ENCODE measurements at regions not wholly inside any gene's neighbourhood (a gene's known extent, or its start where the extent isn't known, plus 50 kb on each side); places are given as distances from the start of the nearest gene placed in this dataset.

- Histone ChIP-seq H3K27me3 (ENCODE audit: control insufficient read depth, insufficient read depth, low read length) (no peaks in the 10 kb centered on the region), H3K36me3 (ENCODE audit: control insufficient read depth, insufficient read depth, low read length) (no peaks in the 10 kb centered on the region), H3K9me3 (ENCODE audit: control insufficient read depth, insufficient read depth, low read length) (no peaks in the 10 kb centered on the region; the same call in 1 of the 2 replicates), H3K4me3 (ENCODE audit: low read length) (no peak overlapping the region), H3K27ac (ENCODE audit: low read length) (no peak overlapping the region), H3K4me1 (ENCODE audit: control insufficient read depth, insufficient read depth, low read length) (no peaks in the 10 kb centered on the region)
- no CpG with 5 or more reads among the region's 13 CpGs for WGBS (ENCODE audit: insufficient coverage, insufficient read length)
- DNase-seq (ENCODE audit: low read depth, low spot score): no peak
Observed at GRCh38 chr13:111925146-111925875, 141.6 kb upstream of the SOX1 start.

GRCh38 chr13:111926501-111927180 is 140.3 kb upstream of the SOX1 start:
- WGBS (ENCODE audit: insufficient coverage, insufficient read length): no CpG with 5 or more reads among the region's 15 CpGs
- no peaks in the 10 kb centered on the region for H3K27me3 ChIP-seq (ENCODE audit: control insufficient read depth, insufficient read depth, low read length)
- H3K27ac ChIP-seq (ENCODE audit: low read length): no peak overlapping the region

GRCh38 chr13:111927181-111927540 is 139.8 kb upstream of the SOX1 start:
- no peak for DNase-seq (ENCODE audit: low read depth, low spot score)
- no CpG with 5 or more reads among the region's 12 CpGs for WGBS (ENCODE audit: insufficient coverage, insufficient read length)
- no peak overlapping the region for H3K4me3 ChIP-seq (ENCODE audit: low read length)
- no peaks in the 10 kb centered on the region for H3K36me3 ChIP-seq (ENCODE audit: control insufficient read depth, insufficient read depth, low read length)
- no peaks in the 10 kb centered on the region; the same call in 1 of the 2 replicates for H3K9me3 ChIP-seq (ENCODE audit: control insufficient read depth, insufficient read depth, low read length)
- no peak overlapping the region for H3K27ac ChIP-seq (ENCODE audit: low read length)
- H3K4me1 ChIP-seq (ENCODE audit: control insufficient read depth, insufficient read depth, low read length): no peaks in the 10 kb centered on the region
- no peaks in the 10 kb centered on the region for H3K27me3 ChIP-seq (ENCODE audit: control insufficient read depth, insufficient read depth, low read length)

More at GRCh38 chr13:111926501-111927180, 140.3 kb upstream of the SOX1 start:
- Histone ChIP-seq H3K4me1 (ENCODE audit: control insufficient read depth, insufficient read depth, low read length) (no peaks in the 10 kb centered on the region), H3K4me3 (ENCODE audit: low read length) (no peak overlapping the region), H3K9me3 (ENCODE audit: control insufficient read depth, insufficient read depth, low read length) (no peaks in the 10 kb centered on the region; the same call in 1 of the 2 replicates), H3K36me3 (ENCODE audit: control insufficient read depth, insufficient read depth, low read length) (no peaks in the 10 kb centered on the region)
- no peak for DNase-seq (ENCODE audit: low read depth, low spot score)

- no peak overlapping the region for H3K4me3 ChIP-seq (ENCODE audit: low read length)
- H3K9me3 ChIP-seq (ENCODE audit: control insufficient read depth, insufficient read depth, low read length): no peaks in the 10 kb centered on the region; the same call in 1 of the 2 replicates
- H3K36me3 ChIP-seq (ENCODE audit: control insufficient read depth, insufficient read depth, low read length): no peaks in the 10 kb centered on the region
- H3K4me1 ChIP-seq (ENCODE audit: control insufficient read depth, insufficient read depth, low read length): no peaks in the 10 kb centered on the region
- DNase-seq (ENCODE audit: low read depth, low spot score): no peak
- H3K27me3 ChIP-seq (ENCODE audit: control insufficient read depth, insufficient read depth, low read length): no peaks in the 10 kb centered on the region
- H3K27ac ChIP-seq (ENCODE audit: low read length): no peak overlapping the region
- no CpG with 5 or more reads among the region's 8 CpGs for WGBS (ENCODE audit: insufficient coverage, insufficient read length)
Observed at GRCh38 chr13:111929036-111929616, 137.8 kb upstream of the SOX1 start.

GRCh38 chr13:111936267-111936925 is 130.6 kb upstream of the SOX1 start:
- Histone ChIP-seq H3K9me3 (ENCODE audit: control insufficient read depth, insufficient read depth, low read length) (no peaks in the 10 kb centered on the region), H3K36me3 (ENCODE audit: control insufficient read depth, insufficient read depth, low read length) (no peaks in the 10 kb centered on the region), H3K4me1 (ENCODE audit: control insufficient read depth, insufficient read depth, low read length) (no peaks in the 10 kb centered on the region), H3K4me3 (ENCODE audit: low read length) (no peak overlapping the region), H3K27me3 (ENCODE audit: control insufficient read depth, insufficient read depth, low read length) (no peaks in the 10 kb centered on the region), H3K27ac (ENCODE audit: low read length) (no peak overlapping the region)
- DNase-seq (ENCODE audit: low read depth, low spot score): no peak
- WGBS (ENCODE audit: insufficient coverage, insufficient read length): no CpG with 5 or more reads among the region's 3 CpGs

GRCh38 chr13:111937777-111938311 is 129.1 kb upstream of the SOX1 start:
- no peak overlapping the region for H3K4me3 ChIP-seq (ENCODE audit: low read length)
- no peaks in the 10 kb centered on the region for H3K9me3 ChIP-seq (ENCODE audit: control insufficient read depth, insufficient read depth, low read length)
- no CpG with 5 or more reads among the region's 9 CpGs for WGBS (ENCODE audit: insufficient coverage, insufficient read length)
- no peaks in the 10 kb centered on the region for H3K4me1 ChIP-seq (ENCODE audit: control insufficient read depth, insufficient read depth, low read length)
- DNase-seq (ENCODE audit: low read depth, low spot score): no peak
- no peaks in the 10 kb centered on the region for H3K36me3 ChIP-seq (ENCODE audit: control insufficient read depth, insufficient read depth, low read length)
- H3K27me3 ChIP-seq (ENCODE audit: control insufficient read depth, insufficient read depth, low read length): no peaks in the 10 kb centered on the region
- H3K27ac ChIP-seq (ENCODE audit: low read length): no peak overlapping the region

GRCh38 chr13:111938741-111939665 is 127.9 kb upstream of the SOX1 start:
- no peak for DNase-seq (ENCODE audit: low read depth, low spot score)
- H3K27ac ChIP-seq (ENCODE audit: low read length): no peak overlapping the region
- WGBS (ENCODE audit: insufficient coverage, insufficient read length): no CpG with 5 or more reads among the region's 14 CpGs
- H3K4me1 ChIP-seq (ENCODE audit: control insufficient read depth, insufficient read depth, low read length): no peaks in the 10 kb centered on the region
- no peaks in the 10 kb centered on the region for H3K36me3 ChIP-seq (ENCODE audit: control insufficient read depth, insufficient read depth, low read length)
- no peaks in the 10 kb centered on the region for H3K27me3 ChIP-seq (ENCODE audit: control insufficient read depth, insufficient read depth, low read length)
- H3K9me3 ChIP-seq (ENCODE audit: control insufficient read depth, insufficient read depth, low read length): no peaks in the 10 kb centered on the region
- H3K4me3 ChIP-seq (ENCODE audit: low read length): no peak overlapping the region

- no peaks in the 10 kb centered on the region for H3K27me3 ChIP-seq (ENCODE audit: control insufficient read depth, insufficient read depth, low read length)
- H3K27ac ChIP-seq (ENCODE audit: low read length): no peak overlapping the region
- no peaks in the 10 kb centered on the region for H3K9me3 ChIP-seq (ENCODE audit: control insufficient read depth, insufficient read depth, low read length)
- no peaks in the 10 kb centered on the region for H3K4me1 ChIP-seq (ENCODE audit: control insufficient read depth, insufficient read depth, low read length)
- DNase-seq (ENCODE audit: low read depth, low spot score): no peak
- WGBS (ENCODE audit: insufficient coverage, insufficient read length): no CpG with 5 or more reads among the region's 3 CpGs
- no peak overlapping the region for H3K4me3 ChIP-seq (ENCODE audit: low read length)
- H3K36me3 ChIP-seq (ENCODE audit: control insufficient read depth, insufficient read depth, low read length): no peaks in the 10 kb centered on the region
Observed at GRCh38 chr13:111939666-111940278, 127.2 kb upstream of the SOX1 start.

GRCh38 chr13:111940892-111941291 is 126.1 kb upstream of the SOX1 start:
- Histone ChIP-seq H3K27ac (ENCODE audit: low read length) (no peak overlapping the region), H3K27me3 (ENCODE audit: control insufficient read depth, insufficient read depth, low read length) (no peaks in the 10 kb centered on the region), H3K4me1 (ENCODE audit: control insufficient read depth, insufficient read depth, low read length) (no peaks in the 10 kb centered on the region), H3K4me3 (ENCODE audit: low read length) (no peak overlapping the region), H3K9me3 (ENCODE audit: control insufficient read depth, insufficient read depth, low read length) (no peaks in the 10 kb centered on the region), H3K36me3 (ENCODE audit: control insufficient read depth, insufficient read depth, low read length) (no peaks in the 10 kb centered on the region)
- DNase-seq (ENCODE audit: low read depth, low spot score): no peak
- WGBS (ENCODE audit: insufficient coverage, insufficient read length): no CpG with 5 or more reads among the region's 4 CpGs
